SK-N-SH treated with all-trans-retinoic acid at 6 μM for 48 hours (cell line): ENCODE measurements at regions not wholly inside any gene's neighbourhood (a gene's known extent, or its start where the extent isn't known, plus 50 kb on each side); places are given as distances from the start of the nearest gene placed in this dataset.

Experiments used
- ARNTL ChIP-seq: fragments of 450-650 bp; formaldehyde crosslinking; IDR thresholded peaks from 2 replicates; pipeline ENCODE4 v1.5.0; 2020; ENCODE audit warnings: low read depth, mild to moderate bottlenecking, moderate library complexity, borderline replicate concordance
- BACH2 ChIP-seq: fragments of 250-450 bp; sonication (Bioruptor Pico); IDR thresholded peaks from 2 replicates; pipeline ENCODE4 v1.9.0; 2021; ENCODE audit warnings: mild to moderate bottlenecking, borderline replicate concordance
- CREB5 ChIP-seq: fragments of 250-450 bp; sonication (Bioruptor Pico); IDR thresholded peaks from 2 replicates; pipeline ENCODE4 v1.5.1; 2020; ENCODE audit warnings: low read depth, mild to moderate bottlenecking, moderate library complexity
- PATZ1 ChIP-seq: fragments of 250-450 bp; sonication (Bioruptor Pico); IDR thresholded peaks from 2 replicates; pipeline ENCODE4 v1.8.0; 2020; ENCODE audit warnings: mild to moderate bottlenecking, moderate library complexity, borderline replicate concordance
- POU6F1 ChIP-seq: fragments of 250-450 bp; sonication (Bioruptor Pico); IDR thresholded peaks from 2 replicates; pipeline ENCODE4 v1.8.0; 2021; ENCODE audit warnings: low read depth, mild to moderate bottlenecking, moderate library complexity, borderline replicate concordance
- PPARA ChIP-seq: fragments of 250-450 bp; sonication (Bioruptor Pico); IDR thresholded peaks from 2 replicates; pipeline ENCODE4 v1.5.0; 2020; ENCODE audit warnings: mild to moderate bottlenecking, borderline replicate concordance
- RARB ChIP-seq: fragments of 250-450 bp; sonication (Bioruptor Pico); IDR thresholded peaks from 2 replicates; pipeline ENCODE4 v1.8.0; 2021; ENCODE audit warnings: mild to moderate bottlenecking, moderate library complexity
- ZFP3 ChIP-seq: fragments of 250-450 bp; sonication (Bioruptor Pico); IDR thresholded peaks from 2 replicates; pipeline ENCODE4 v1.5.0; 2020; ENCODE audit warnings: mild to moderate bottlenecking, moderate library complexity
- ZFP30 ChIP-seq: fragments of 450-650 bp; formaldehyde crosslinking; IDR thresholded peaks from 2 replicates; pipeline ENCODE4 v1.5.0; 2022; ENCODE audit warnings: mild to moderate bottlenecking, moderate library complexity
- ZNF70 ChIP-seq: fragments of 450-650 bp; formaldehyde crosslinking; IDR thresholded peaks from 2 replicates; pipeline ENCODE4 v1.5.0; 2020; ENCODE audit warnings: mild to moderate bottlenecking, moderate library complexity
- TF ChIP-seq, protein P1 (sequence below): fragments of 250-450 bp; sonication (Bioruptor Pico); IDR thresholded peaks from 2 replicates; pipeline ENCODE4 v1.5.1; 2021; ENCODE audit warnings: mild to moderate bottlenecking, moderate library complexity

DNA sequence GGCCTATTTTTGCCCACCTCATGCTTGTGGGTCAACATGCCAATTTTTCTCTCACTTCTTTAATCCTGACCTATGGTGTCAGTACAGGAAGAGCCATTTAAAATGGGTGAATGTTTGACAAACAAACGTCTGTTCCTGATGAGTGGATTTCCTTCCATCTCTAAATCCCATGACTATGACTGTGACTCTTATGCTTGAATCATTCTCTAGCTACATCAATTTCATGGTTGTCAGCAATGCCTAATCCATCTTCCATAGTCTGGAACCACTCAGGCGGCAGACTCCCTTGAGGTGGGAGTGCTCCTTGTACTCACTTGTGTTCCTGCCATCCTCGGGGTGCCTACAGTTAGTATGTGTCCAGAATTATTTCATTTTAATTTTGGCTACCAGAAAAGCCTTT lies 194.9 kb upstream of the RPS6KA3 start:
- TF ChIP-seq, protein P1, sequence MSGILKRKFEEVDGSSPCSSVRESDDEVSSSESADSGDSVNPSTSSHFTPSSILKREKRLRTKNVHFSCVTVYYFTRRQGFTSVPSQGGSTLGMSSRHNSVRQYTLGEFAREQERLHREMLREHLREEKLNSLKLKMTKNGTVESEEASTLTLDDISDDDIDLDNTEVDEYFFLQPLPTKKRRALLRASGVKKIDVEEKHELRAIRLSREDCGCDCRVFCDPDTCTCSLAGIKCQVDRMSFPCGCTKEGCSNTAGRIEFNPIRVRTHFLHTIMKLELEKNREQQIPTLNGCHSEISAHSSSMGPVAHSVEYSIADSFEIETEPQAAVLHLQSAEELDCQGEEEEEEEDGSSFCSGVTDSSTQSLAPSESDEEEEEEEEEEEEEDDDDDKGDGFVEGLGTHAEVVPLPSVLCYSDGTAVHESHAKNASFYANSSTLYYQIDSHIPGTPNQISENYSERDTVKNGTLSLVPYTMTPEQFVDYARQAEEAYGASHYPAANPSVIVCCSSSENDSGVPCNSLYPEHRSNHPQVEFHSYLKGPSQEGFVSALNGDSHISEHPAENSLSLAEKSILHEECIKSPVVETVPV (CRISPR knock-in tag) = no peak
- no peak for TF ChIP-seq CREB5 (CRISPR knock-in tag)
- TF ChIP-seq PPARA (CRISPR knock-in tag) = no peak
- TF ChIP-seq PATZ1 (CRISPR knock-in tag) = no peak
- TF ChIP-seq POU6F1 = no peak
- no peak for TF ChIP-seq ZNF70
- no peak for TF ChIP-seq BACH2 (CRISPR knock-in tag)
- TF ChIP-seq ZFP30 = no peak
- no peak for TF ChIP-seq RARB
- TF ChIP-seq ARNTL (CRISPR knock-in tag) = no peak
- no peak for TF ChIP-seq ZFP3 (CRISPR knock-in tag)
